NCI-H510A (cell line): ENCODE measurements at regions not wholly inside any gene's neighbourhood (a gene's known extent, or its start where the extent isn't known, plus 50 kb on each side); places are given as distances from the start of the nearest gene placed in this dataset.

Source experiments
- DNase-seq: peaks from one replicate; lab custom pipeline; 2025; lab: John Stamatoyannopoulos, UW

DNA sequence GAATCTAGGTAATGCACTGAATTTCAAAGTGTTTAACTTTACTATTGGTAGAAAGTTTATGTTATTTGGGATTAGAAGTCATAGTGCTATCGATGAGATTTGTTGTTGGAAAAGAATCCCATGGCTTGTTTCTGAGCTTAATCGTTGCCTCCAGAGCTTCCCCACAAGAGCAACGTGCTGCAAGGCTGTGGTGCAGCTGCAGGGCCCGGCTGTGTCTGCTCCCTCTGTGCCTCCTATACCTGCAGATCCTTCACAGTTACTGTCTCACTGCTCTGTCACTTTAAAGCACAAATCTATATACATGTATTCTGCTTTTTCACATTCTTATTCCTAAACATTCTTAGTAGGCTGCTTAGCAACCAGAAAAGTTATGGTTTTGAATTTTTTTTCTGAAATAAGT is 826.6 kb upstream of the COBL start:
- DNase-seq = no peak

DNA sequence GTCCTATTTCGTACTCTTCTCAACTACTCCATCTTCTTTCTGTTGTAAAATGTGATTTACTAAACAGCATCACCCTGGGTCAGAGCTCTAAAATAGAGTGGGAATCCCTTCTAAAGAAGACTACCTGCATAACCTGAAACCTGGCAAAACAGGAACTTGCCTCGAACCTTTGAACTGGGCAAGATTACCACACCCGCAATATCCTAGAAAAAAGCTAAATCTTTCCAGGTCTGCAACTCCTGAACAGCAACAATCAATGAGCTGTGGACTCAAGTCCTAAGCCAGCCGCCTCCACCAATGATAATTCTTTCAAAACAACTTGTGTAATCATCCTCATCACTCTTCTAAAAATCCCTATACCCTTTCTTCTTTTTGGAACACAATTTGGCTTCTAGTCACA is 824.2 kb upstream of the COBL start:
- no peak for DNase-seq

DNA sequence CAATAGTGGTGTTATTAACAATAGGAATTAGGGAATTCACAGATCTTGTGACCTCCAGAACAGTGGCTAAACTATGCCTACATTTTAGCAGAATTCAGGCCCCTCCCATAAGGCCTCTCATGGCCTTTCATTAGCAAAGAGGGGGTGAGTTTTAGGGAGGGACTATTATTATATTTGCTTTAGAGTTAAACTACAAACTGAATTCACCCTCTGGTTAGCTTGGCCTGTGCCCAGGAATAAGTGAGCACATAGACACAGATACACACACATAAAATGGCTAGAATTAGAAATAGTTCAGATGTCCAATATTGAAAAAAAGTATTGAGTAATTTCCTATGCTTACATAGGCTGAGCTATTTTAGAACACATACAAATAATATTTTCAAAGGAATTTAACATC is 818.8 kb upstream of the COBL start:
- DNase-seq = no peak

DNA sequence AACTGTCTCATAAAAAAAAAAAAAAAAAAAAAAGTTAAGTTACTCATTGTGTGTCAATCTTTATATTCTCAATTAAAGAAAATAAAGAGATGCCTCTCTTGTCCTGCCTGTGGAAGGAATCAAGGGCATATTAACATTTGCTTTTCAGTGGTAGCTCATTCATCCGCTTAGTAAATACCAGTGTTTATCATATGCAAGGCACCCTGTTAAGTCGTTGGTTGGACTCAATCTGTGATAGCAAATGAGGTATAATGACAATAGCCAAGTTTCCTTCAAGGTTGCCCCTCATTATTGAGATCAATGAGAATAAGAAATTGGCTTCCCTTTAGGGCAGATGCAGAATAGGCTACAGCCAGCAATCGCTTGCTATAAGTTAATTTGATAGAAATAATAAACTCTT is 812.7 kb upstream of the COBL start:
- DNase-seq = no peak

DNA sequence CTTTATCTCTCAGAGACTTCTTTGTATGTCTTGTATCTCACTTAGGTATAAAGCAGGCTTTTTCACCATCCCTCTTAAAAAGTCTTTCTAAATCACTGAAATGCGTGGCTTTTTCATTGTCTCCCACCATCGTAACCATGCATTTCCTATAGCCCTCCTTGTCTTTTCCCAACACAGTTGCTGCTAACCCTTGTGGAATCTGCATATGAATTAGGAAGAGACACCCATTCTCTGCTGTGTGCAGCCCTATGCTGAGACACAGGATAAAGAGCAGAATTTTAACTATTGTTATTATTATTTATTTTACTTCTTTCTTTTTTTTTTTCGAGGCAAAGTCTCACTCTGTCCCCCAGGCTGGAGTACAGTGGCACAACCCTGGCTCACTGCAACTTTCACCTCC is 804.3 kb upstream of the COBL start:
- no peak for DNase-seq

DNA sequence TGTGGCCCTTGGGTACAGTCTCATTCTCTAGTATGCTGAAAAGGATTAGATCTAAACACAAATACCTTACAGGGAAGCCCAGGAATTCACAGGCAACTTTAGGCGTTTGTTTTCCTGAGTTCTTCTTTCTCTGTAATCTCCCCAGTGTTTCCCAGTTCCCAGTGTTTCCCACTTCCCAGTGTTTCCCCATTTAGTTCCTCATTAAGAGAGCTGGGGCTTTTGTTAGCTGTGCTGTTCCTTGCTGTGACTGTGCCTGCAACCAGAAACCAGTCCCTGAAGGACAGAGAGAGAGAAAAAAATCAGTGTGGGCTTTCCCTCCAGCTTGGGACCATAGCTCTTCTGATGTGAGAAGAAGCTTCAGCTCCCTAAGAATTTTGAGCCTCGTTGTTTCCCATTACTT is 802.9 kb upstream of the COBL start:
- no peak for DNase-seq

DNA sequence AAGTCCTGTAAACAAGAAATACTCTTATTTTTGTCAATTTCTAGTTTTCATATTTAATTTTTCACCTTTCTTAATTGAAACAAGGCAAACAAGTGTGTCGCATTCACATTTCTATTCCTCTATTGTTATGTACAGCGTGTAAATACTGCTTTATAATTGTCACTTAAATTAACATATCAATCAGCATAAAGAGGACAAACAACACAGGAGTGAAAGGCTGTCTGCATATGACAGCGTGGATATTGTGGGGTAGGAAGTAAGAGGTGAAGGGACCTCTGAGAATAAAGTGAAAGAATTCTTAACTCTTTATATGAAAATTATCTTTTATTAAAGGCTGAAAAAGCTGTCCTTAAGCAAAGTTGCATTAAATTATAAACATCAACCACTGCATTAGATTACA is 797.9 kb upstream of the COBL start:
- no peak for DNase-seq

DNA sequence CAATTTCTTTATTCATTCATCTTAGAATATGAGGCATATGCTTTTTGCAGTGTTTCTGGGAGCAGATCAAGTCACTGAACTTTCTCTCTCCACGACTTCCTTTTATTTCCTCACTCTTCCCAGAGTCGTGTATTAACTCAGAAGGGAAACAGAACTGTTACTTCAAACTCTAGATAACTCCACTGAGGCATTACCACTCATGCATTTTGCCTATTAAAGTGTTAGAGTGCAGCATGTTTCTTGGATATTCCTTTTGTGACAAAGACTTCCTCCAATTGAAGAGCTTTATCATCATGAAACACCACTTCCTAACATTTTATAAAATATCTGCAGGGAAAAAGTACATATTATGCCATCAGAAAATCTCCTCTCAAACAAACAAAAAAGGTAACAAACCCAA is 797.4 kb upstream of the COBL start:
- no peak for DNase-seq

DNA sequence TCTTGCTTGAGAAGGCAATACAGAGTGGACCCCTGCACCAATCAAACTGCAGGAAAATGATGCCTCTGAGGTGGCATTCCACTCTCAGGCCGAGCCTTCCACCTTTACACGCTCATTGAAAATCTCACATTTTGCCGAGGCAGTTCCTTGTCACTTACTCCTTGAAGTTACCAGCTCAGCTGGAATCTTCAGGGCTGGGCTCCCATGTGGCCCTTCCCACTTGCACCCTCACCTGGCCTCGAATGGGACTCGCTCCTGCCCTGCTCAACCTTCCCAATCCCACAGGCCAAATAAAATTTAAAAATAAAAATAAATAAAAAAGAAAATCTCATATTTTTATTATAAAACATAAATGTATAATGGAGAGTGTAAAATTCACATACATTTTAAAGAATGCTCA is 790.7 kb upstream of the COBL start:
- no peak for DNase-seq

DNA sequence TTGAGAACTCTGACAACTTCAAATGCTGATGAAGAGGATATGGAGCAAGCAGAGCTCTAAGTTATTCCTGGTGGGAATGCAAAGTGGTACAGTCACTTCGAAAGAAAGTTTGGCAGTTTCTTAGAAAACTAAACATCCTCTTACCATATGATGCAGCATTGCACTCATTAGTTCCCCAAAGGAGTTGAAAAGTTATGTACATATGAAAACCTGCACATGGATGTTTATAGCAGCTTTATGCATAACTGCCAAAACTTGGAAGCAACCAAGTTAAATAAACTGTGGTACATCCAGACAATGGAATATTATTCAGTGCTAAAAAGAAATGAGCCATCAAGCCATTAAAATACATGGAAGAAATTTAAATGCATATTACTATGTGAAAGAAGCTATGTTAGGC is 779.3 kb upstream of the COBL start:
- DNase-seq = no peak

DNA sequence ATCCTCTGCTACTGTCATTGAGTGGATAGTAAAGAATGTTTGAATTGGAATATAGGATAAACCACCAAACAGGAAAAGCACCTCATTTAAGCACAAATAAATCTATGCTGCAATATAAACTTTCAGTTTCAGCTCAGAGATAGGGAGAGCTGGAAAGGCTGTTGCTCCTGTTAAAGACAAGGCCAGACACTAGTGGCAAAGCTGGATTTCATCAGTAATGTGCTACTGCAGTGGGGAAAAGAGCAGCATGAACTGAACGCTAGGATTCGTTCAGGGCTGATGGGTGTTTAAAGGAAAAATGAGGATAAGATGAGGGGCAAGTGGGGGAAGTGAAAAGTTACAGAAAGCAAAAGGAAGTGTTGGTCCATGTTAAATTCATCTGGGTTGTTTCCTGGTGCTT is 775.4 kb upstream of the COBL start:
- DNase-seq = no peak

DNA sequence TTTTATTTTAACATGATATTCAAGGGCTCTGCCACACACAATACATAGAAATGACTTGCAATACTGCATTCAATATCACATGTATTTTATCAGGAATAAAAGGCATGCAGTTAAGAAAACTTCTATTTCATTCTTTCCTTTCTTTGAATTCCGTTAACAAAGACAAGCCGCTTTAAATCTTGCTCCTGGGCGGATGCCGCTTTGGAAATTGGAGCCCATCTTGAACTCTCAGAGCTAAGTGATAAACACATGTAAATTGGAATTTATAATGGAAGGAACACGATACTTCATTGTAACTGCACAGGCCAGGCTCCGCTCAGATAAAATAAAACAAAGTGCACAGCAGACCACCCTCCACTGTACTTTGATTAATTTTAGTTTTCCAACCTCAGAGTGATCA is 774.5 kb upstream of the COBL start:
- no peak for DNase-seq

DNA sequence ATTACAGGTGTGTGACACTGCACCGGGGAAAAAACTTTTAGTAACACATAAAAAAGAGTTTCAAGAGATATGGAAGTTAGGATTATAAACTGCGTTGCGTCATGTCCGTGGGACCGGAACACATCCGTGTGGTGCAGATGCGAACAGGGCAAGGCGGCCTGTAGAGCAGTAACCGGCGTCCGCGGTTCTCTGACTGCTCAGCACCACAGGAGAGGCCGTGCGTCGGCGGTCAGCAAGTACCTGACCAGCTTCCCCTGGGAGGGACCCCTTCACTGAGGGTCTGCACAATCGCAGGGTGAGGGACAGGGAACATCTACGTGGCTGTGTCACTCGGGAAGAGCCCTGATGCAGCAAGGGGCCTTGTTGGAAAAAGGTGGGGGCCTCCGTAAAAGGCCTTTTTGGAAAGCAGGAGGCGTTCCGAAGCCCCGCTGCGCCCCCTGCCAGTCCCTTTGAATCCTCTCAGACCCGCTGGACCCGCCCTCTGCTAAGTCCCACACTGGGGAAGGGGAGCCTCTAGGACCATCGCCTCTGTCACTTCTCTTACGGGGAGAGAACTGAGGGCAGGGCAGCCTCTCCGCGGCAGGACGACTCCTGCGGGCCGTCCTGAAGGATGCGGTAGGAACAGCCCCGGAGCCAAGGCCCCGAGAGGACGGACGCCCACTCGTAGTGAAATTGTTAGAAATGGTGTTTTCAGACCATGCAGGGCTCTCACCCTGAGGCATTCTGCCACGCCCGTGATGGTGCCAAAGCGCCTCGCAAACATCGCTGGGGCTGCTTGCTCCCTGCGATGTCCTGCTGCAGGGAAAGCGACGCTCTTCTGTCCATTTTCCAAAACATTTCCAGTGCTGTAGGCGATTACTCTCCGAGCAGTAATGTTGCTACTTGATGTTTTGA is 771.6 kb upstream of the COBL start:
- DNase-seq = no peak

DNA sequence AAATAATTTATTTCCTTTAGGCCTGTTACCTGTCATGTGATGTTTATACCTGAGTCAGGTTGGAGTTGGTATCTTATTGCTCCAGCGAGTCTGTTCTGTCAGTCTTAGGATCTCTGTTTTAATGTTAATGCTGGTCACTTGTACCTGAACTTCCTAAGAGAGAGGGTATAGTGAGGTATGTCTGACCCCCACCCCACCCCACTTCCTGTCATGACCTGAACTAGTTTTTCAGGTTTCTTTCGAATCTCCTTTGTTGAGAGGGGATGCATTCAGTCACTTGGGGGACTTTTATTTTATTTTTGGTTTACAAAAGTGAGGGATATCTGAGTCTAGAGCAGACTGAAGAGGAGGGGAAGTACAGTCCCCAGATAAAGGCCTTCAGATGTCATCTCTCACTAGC is 769.0 kb upstream of the COBL start:
- DNase-seq = no peak

DNA sequence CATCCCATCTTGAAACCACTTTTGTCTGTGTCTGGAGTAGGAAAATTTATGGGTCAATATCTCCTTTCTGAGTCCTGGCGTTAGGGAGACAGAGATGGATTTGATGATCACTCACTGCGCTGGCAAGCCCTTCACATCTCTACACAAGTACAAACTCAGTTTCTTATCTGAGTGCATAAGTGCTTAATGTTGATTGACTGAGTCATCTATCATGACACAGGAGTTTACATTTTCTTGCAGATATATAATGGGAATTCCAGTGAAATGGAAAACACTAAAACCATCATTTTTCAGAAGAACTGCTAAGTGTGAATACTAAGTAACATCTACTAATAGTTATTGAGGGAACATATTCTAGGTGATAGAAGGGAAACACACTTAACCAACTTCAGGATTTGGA is 763.9 kb upstream of the COBL start:
- DNase-seq = no peak

DNA sequence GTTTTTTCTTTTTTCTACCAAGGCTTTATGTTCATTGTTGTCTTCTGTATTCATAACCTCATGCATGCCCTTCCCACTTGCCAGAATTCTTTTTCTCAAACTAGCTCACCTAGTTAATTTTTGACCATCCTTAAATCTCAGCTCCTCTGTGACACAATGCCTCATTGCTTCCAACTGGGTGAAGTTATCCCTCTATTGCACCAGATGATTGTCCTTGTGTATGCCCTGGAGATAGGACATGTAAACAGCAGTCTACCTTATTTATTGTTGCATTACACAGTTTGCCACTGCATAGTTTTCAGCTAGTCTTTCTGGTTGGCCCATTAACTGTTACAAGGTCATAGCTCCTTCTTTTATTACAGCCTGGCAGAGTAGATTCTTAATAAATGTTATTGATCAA is 763.1 kb upstream of the COBL start:
- DNase-seq = no peak

DNA sequence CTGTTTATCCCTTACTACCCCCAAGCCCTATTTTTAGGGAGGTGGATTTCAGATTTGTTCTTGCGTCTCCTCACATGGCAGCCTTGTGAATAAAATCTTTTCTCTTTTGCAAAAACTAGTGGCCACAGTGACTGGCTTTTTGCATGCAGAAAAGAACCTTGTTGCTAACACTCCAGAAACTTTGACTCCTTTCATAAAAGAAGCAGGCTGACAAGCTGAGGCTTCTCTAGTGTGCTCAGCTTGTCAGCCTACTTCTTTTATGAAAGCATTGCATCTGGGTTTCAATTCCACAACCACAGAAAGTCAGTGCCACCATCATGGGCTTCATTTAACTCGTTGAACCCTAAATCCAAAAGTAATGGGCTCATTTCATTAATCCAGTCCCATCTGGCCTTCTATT is 761.0 kb upstream of the COBL start:
- no peak for DNase-seq

DNA sequence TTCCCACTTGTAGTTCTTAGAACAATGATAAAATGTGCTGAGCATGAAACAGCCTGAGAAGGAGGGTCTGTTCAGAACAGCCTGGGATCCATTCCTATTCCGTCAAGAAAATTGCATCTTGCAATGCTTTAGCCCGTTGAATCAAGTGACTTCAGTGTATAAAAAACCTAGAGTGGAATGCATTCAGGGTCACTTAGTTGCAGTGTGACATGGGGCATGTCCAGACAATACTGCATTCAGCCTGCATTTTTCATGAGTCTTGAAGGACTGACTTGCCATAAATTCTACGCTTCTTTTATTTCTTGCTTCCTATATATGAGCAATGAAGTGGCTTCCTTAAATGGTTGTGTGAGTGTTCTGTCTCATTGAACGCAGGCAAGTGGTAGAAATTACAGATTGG is 758.3 kb upstream of the COBL start:
- no peak for DNase-seq

DNA sequence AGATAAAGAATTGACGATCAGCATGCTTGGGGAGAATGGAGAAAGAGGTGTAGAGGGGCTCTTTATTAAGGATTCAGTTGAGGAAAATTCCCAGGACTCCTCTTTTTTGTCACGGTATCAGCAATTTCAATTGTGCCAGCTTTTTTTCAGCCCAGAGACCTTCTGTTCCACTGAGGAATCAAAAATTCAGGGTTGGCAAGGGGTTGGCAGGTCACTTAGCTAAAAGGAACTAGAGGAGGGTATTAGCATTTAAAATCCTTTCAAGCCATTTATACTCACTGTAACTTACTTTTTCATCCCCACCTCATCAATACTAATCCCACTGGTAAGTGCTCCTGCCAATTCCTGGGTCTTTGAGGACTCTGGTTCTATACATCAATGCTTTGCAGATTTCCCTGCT is 757.5 kb upstream of the COBL start:
- no peak for DNase-seq

DNA sequence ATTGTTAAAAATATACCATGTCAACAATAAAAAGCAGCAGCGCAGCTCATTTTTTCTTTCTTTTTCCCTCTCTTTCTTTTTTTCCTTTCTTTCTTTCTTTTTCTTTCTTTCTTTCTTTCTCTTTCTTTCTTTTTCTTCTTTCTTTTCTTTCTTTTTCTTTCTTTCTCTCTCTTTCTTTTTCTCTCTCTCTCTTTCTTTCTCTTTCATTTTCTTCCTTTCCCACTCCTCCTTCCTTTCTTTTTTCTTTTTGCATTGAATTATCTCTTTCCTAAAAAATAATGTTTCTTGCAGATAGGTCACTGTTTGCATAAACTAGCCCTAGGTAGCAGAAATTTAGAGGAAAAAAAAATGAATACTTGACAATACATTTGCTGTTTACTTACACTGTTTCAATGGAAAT is 755.1 kb upstream of the COBL start:
- DNase-seq = no peak

DNA sequence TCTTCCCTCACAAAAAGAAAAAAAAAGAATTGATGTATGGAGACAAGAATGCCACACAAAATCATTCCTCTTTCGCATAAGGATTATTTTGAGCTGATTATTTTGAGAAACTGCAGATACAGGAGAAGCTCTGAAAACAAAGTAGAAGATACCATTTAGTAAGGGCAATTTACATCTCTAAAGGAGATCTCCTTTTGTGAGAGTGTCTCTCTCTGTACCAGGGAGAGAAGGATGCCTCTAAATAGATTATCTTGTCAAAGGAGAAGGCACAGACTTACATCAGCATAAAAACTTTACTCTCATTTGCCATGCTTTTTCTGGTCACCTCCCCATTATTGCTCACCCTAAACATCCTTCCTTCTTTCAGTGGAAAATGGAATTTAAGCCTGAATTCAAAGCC is 747.9 kb upstream of the COBL start:
- DNase-seq = no peak

DNA sequence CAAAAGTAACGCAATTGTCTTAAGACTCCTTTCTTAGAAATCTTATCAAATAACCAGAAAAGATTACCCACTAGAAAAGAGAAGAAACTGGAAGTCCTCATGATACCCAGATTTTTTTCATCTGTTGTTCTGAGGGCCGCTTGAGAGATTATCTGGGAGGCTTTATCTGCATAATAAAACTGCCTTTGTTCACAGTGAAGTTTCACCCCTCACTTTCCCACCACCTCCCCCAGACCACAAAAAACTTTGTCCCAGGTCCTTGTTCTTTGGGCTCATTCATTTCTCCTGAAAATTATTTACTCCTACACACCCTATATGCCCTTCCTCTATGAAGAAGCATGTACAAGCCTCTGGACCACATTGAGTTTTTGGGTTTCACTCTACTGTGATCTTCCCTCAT is 745.1 kb upstream of the COBL start:
- DNase-seq = no peak

DNA sequence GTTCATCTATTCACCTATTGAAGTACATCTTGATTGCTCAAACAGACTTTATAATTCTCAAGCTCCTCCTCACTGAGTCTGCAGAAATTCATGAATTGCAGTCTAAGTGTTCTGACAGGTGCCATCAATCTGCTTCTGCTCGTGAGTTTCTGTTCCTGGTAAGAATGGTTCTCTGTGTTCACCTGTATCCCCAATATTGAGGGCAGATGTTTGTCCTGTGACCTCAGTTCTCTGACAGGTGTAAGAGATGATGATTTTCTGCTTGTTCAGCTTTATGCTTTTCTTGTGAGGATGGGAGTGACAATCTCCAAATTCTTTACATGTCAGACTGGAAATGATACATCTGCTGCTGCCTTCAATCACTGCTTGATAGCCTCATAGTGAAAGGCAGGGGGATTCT is 736.9 kb upstream of the COBL start:
- DNase-seq = no peak

DNA sequence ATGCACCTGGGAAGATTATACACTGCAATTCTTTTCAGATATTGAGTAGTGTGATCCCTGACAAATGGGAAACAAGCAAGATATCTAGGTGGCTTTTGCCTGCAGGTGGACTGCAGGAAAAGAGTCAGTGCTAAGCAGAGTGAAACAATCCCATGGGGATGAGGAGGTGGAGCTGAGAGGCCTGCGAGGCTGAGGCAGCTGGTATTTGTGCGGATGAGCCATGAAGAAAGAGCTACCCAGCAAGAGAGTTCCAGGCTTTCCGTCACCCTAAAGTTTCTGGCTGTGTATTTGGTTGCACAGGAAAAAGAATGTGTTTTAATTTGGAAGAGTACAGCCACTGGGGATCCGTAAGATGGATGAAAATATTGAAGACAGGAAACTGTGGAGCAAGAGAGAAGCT is 714.1 kb upstream of the COBL start:
- no peak for DNase-seq

DNA sequence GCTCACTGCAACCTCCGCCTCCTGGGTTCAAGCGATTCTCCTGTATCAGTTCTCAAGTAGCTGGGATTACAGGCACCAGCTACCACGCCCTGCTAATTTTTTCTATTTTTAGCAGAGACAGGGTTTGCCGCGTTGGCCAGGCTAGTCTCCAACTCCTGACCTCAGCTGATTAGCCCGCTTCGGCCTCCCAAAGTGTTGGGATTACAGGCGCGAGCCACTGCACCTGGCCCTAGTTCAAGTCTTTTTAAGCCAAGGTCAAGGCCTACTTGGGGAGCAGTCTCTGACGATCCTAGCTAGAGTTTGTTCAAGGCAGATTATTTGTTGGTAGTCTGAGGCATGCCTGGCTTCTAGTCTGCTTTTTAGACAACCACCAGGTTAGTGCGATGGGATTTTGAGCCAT is 709.5 kb upstream of the COBL start:
- no peak for DNase-seq
